EL (cell line): ENCODE measurements at regions not wholly inside any gene's neighbourhood (a gene's known extent, or its start where the extent isn't known, plus 50 kb on each side); places are given as distances from the start of the nearest gene placed in this dataset.

Experiments
- DNase-seq: peaks from one replicate; pipeline ENCODE4 v3.0.0-alpha.2; 2016

DNA sequence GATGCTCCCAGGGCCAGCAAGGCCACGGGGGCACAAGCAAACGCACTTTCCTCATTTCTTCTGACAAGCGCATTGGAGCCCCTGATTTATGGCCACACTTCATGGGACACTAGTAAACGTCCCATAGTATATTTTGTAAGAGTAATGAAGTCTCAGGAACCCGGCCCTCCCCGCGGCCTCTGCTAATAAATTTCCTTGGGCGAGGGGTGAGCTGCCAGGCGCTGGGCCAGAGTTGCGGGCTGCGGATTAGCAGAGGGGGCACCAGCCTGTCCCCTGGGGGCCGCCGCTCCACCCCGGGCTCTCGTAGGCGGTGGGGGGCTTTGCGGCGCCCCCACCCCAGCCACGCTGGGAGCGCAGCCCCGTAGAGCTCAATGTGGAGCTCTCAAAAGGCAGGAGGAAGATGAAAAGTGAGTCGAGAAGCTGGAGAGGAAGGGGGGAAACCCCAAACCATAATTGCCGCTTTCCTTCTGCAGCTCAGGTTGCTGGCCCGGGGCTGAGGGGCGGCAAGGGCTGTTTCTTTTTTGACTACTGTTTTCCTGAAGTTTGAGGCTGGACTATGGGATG, 173.6 kb downstream of the CDC5L start:
- no peak for DNase-seq

DNA sequence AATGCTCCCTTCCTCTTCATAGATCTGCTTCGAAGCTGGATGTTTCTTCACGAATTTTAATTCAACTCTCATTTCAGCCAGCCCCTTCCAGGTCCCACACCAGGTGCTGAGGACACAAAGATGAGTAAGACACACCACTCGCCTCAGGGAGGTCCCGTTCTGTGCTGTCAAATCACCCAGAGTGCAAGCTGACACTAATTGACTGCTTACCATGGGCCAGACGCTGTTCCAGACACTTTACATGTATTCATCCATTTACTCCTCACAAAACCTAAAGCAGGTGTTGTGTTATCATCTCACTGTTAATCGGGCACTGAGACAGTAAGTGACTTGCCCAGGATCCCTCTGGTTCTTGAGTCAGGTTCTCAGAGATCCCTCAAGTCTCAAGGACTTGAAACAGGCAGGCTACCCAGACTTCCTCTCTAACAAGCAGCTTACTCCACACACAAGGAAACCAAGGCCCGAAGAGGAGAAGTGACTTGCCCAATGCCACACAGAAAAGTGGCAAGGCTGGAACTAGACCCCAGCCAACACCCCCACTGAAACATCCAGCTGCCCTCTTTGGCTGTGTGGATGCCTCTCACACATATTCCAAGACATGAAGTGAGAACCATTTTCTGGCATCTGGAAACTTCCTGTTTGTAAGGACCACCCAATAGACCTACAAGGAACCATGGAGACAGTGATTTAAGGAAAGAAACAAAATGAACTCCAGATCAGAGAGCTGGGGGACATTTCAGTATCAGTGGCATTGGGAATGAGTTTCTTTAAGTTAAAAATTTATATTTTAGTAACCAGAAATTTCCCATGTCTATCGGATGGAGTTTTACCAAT, 174.5 kb downstream of the CDC5L start:
- no peak for DNase-seq

DNA sequence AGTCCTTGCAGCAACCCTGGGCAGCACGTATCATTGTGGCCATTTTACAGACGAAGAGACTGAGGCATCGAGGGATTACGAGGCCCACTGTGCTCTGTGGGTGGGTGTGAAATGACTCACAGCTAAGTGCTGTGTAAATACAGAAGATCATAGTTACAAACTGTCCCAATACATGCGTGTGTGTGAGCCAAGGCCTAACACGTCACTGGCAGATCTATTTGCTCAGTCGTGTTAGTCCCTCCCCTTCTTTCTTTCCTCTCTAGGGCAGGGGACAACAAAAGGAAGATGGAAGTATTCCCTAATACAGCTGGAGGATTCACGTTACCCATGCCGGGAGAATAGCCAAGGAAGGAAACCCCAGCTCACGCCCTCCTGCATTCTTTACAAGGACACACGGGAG, 175.9 kb downstream of the CDC5L start:
- DNase-seq, result no peak

GRCh38 chr6:44564906-44565524, 177.5 kb downstream of the CDC5L start:
- DNase-seq, result no peak

GRCh38 chr6:44567406-44567805, 179.9 kb downstream of the CDC5L start:
- DNase-seq, result no peak

DNA sequence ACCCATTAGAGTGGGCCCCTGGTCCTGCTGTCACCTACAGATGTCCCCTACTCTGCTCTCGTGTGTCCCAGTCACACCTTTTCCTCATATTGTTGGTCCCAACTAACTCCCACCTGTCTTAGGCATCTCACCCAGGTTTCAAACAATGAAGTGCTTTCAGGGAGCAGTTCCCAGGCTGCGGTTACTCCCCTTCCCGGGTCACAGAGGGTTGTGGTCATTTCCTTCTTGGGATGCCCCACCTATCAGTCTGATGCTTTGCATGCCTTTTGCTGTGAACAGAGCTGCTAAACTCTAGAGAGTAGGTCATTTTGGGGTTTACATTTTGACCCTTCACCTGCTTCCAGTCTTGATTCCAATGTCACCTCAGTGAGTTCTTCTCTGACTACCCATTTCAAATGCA, 181.6 kb downstream of the CDC5L start:
- DNase-seq, result no peak

GRCh38 chr6:44569931-44570385, 182.5 kb downstream of the CDC5L start:
- peak; percentile 56 for DNase-seq

GRCh38 chr6:44571510-44571909, 184.0 kb downstream of the CDC5L start:
- no peak for DNase-seq

- DNase-seq, result no peak
Observed at GRCh38 chr6:44572346-44572745, 184.8 kb downstream of the CDC5L start.

GRCh38 chr6:44575644-44576043, 188.1 kb downstream of the CDC5L start:
- no peak for DNase-seq

DNA sequence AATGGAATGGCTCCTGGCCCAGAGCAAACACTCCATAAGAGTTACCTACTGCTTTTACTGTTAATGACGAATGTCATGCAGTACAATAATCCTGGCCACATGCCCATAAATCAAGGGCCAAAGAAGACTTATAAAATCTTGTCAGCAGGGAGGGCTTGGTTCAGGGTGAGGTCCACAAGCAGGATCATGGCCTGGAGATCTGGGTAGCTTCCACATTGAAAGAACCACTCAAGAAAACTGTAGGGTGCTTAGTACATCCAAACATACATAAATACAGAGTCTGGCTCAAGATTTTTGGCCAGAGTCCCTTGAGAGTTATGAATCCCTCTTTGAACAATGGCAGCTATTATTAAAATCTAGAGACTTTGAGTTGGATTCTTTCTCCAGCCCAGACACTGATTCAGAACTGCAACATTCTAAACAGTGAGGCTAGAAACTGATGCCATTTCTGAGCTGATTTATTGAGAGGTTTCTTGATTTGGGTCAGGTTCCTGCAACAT, 188.7 kb downstream of the CDC5L start:
- no peak for DNase-seq

GRCh38 chr6:44580901-44581300, 193.4 kb downstream of the CDC5L start:
- peak; percentile 85 for DNase-seq

DNA sequence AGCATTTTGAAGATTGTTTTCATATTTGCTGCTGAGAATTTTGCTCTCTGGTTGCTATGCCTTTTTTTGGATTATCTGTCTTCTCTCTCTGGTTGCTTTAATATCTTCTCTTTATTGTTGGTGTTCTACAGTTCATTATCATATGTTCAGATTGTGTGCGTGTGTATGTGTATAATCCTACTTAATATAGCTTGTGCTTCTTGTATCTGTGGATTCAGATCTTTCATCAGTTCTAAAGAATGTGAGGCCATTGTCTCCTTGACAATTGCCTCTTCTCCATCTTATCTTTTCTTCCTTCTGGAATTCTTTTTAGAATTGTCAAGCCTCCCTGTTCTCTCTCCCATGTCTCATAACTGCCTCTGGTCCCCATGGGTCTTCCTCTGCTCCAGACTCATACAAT, 195.4 kb downstream of the CDC5L start:
- DNase-seq, result no peak

DNA sequence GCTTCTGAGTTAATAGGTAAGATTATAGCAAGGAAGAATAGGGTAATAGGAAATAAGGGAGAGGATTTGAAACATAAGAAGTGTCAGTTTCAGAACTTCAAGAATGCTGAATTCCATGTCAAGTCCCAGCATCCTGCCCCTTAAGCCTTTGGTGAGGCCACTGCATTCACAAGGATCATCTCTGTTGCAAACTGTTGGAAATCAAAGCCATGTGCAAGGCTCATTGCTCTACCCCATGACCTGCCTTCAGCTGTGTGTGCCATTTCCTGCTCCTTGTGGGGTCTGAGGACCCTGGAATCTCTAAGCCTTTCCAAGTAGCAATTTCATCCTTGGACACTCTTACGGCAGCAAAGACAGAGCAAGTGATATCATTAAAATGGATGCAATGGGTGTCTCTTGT, 203.0 kb downstream of the CDC5L start:
- DNase-seq, result no peak

- peak; percentile 75 for DNase-seq
Observed at GRCh38 chr6:44593539-44593944, 206.0 kb downstream of the CDC5L start.

- no peak for DNase-seq
Observed at GRCh38 chr6:44594481-44594880, 207.0 kb downstream of the CDC5L start.

DNA sequence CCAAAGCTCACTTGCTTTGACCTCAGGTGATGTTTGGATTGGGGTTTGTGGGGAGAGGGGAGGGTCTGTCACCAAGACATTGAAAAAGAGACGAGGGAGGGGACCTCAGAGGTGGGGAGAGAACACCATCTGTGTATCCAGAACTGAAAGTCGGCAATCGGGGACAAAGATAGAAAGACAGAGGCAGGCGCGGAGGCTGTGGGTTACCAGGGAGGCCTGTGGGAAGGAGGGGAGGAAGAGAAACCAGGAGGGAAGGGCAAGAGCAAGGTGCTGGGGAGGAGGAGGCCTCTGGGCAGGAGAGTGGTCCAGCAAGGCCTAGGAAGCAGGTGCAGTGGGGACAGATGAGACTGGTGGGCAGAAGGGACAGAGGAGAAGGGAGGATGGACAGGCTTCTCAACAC, 211.2 kb downstream of the CDC5L start:
- no peak for DNase-seq

DNA sequence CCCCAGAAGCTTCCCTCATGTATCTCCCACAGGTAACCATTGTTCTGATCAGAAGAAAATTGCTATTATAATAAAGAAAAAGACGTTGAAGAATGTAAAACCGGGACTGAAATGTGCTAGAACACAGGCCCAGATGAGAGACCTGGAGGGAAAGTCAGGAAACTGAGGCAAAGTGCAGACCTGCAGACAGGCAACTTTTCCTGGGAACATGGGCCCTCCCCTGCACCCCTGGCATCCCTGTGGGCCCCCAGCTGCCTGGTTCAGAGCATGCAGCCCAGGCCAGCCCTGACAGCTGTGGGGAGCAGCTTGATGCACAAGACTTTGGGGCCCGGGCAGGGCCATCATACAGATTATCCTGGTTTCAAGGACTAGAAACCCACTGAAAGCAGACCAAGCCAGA, 212.2 kb downstream of the CDC5L start:
- DNase-seq, result no peak

DNA sequence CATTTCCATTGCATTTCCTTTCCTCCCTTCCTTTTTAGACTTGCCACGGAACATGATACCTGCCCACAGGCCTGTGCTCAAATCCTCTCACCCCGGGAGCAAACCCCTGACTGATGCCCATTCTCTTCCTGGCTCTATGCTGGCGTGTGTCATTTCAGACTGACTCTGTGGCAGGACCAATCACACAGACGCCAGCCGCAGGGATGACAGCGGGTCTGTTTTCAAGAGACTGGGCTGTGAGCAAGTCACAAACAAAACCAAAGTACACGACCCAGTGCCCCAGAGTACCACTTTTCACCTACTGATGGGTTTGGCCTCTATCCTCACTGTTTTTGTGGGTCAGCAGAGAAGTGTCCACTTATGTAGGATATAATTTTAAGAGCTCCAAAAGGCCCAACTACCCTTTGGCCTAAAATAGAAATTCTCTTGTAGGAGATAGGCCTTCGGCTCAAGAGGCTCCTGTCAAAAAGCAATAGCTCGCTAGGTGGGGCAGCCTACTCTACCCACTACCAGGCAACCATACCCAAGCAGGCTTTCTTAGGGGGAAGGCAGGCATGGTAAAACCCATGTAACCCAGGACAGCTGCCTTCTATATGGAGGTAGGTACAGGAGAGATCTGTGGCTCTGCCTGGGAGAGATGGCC, 215.7 kb downstream of the CDC5L start:
- DNase-seq, result no peak

- no peak for DNase-seq
Observed at GRCh38 chr6:44606504-44606903, 219.0 kb downstream of the CDC5L start.

- DNase-seq, result no peak
Observed at GRCh38 chr6:44606976-44607375, 219.5 kb downstream of the CDC5L start.

- DNase-seq, result no peak
Observed at GRCh38 chr6:44608175-44608574, 220.7 kb downstream of the CDC5L start.

GRCh38 chr6:44609051-44609612, 221.6 kb downstream of the CDC5L start:
- DNase-seq, result no peak
